Endometrial microvascular endothelial cells (primary cell): ENCODE measurements at regions not wholly inside any gene's neighbourhood (a gene's known extent, or its start where the extent isn't known, plus 50 kb on each side); places are given as distances from the start of the nearest gene placed in this dataset.

Source experiments
- in situ Hi-C: cut with HindIII; loops from 2 replicates; pipeline ENCODE4 v1.10.0; 2017; ENCODE audit warnings: low sequenced_read_pairs, low pct_unique_long_range_greater_than_20kb; ENCODE audit errors: inconsistent ontology term

GRCh38 chr3:181952929-181953328, 241.2 kb downstream of the SOX2 start:
- in situ Hi-C loops, result no loop called here

DNA sequence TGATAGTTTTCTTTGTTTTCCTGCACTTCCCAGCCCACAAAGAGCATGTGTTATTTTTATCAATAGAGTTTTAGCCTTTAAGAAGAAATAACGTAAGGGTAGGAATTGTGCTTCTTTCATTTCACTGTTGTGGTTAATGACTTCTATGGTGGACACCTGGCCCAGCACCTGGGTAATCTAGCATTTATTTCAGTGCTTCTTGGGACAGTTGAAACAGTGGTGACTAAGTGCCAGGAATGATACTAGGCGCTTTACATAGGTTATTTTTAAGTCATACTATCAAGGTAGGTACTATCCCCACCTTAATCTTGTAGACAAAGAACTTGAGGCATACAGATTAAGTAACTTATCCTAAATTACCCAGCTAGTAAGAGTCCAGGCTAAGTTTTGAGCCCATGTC, 243.8 kb downstream of the SOX2 start:
- in situ Hi-C loops, result no loop called here

GRCh38 chr3:181956122-181956521, 244.4 kb downstream of the SOX2 start:
- in situ Hi-C loops, result no loop called here

DNA sequence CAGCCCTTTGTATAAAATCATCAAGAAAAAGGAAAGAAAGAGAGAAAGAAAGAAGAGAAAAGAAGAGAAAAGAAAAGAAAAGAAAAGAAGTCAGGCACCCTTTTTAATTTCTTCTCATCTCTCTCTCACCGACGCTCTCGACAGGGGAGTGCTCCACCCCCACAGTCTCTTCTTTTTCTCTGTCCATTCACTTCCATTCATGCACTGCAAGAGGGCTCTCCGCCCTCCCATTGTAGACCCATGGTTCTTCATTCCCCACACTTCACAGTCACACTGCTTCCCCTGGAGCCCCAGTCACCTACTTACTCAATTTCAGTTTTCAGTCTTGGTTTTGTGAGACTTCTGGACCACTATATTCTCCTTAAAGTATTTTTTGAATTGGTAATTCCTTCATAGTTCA, 254.7 kb downstream of the SOX2 start:
- in situ Hi-C loops, result no loop called here

GRCh38 chr3:181969925-181970324, 258.2 kb downstream of the SOX2 start:
- in situ Hi-C loops, result no loop called here

GRCh38 chr3:181971424-181971823, 259.7 kb downstream of the SOX2 start:
- in situ Hi-C loops, result no loop called here

DNA sequence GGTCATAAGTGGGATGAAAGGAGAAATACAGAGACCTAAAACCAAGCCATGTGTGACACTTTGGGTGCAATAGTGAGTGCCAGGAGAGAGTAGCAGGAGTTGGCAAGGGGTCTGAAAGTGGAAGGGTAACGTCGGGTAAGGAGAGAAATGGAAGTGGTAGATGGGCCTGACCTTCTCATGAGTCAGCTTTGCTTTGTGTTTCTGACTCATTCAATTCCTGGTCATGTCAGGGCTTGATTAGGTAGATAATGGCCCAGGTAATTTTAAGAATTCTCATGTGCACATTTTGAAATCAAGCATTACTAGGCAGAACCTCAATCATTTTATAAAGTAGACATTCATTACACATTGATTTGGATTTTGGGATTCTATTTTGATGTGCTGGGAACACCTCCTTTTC, 262.5 kb downstream of the SOX2 start:
- in situ Hi-C loops, result no loop called here

- in situ Hi-C loops, result no loop called here
Observed at GRCh38 chr3:181976526-181976925, 264.8 kb downstream of the SOX2 start.

- in situ Hi-C loops, result no loop called here
Observed at GRCh38 chr3:181985386-181985785, 273.7 kb downstream of the SOX2 start.

- in situ Hi-C loops, result no loop called here
Observed at GRCh38 chr3:181987736-181988135, 276.0 kb downstream of the SOX2 start.

- in situ Hi-C loops, result no loop called here
Observed at GRCh38 chr3:181998828-181999227, 287.1 kb downstream of the SOX2 start.

DNA sequence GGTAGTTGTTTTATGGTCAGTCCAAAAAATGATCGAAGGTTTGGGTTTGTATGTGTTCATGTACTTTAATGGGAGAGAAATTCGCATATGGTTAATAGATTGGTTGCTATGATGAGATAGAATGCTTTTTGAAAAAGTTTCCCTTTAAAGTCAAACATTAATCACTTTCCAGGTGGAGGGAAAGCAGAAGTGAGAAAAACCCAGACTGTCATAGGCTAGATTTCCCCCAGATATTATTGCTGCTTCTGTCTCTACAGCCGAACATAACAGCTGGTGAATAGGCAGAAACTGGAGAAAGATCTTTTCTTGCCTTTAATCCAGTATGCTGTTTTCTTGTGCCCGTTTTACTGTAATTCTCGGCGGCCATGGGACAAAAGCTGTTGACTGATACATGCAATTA, 287.6 kb downstream of the SOX2 start:
- in situ Hi-C loops, result no loop called here

DNA sequence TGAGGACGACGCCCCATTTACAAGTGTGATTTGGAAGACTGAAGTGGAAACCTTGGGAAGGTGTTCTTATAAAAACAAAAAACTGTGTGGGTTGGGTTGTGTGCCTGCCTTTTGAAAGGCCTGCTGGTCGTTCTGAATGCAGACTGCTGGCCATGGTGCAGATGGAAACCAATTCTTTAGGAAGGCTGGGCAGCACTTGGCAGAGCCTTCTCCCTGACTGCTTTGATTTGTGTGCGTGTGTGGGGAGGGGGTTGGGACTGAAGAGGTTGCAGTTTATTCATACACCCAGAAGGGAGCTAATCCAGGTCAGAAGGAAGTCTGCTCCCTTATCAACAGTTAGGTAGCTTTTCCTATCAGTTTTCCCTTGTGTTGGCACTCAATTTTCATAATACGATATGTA, 288.7 kb downstream of the SOX2 start:
- in situ Hi-C loops, result no loop called here

- in situ Hi-C loops, result no loop called here
Observed at GRCh38 chr3:182005219-182005618, 293.5 kb downstream of the SOX2 start.

DNA sequence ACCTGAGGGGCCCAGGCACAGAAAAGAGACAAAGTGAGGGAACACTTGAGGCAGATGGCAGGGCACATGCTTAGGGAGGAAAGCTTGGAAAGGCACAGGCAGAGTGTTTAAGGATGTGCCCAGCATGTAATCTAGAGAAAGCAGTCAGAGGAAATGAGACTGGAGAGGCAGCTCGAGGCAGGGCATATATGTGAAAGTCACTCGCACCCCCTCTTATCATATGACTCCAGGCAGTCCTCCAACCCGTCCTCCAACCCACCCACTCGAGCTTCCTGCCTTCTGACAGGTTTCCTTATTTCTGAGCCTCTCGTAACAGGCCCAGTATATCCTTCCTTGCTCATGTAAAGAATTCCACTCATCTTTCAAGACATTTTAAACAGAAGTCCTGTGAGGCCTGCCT, 294.0 kb downstream of the SOX2 start:
- in situ Hi-C loops, result no loop called here

DNA sequence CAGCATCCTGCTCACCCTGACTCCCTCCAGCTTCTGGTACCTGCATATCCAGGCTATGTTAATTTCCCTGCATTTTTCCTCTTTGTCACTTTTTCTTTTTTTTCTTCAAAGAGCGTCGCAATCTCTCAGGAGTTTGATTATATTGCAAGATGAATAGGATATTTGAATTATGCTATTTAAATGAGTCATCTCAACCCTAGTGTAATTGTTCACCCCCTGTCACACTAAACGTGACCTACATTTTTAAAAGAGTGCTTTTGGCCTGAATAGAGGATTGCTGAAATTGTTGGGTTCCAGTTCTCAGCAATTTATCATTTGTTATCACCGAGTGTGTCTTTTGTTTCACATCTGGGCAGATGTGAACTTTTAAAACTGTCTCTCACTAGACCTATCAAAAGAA, 294.7 kb downstream of the SOX2 start:
- in situ Hi-C loops, result no loop called here

GRCh38 chr3:182007441-182007840, 295.7 kb downstream of the SOX2 start:
- in situ Hi-C loops, result no loop called here

- in situ Hi-C loops, result no loop called here
Observed at GRCh38 chr3:182018361-182018760, 306.6 kb downstream of the SOX2 start.

- in situ Hi-C loops, result no loop called here
Observed at GRCh38 chr3:182019926-182020325, 308.2 kb downstream of the SOX2 start.

- in situ Hi-C loops, result no loop called here
Observed at GRCh38 chr3:182023843-182024242, 312.1 kb downstream of the SOX2 start.

DNA sequence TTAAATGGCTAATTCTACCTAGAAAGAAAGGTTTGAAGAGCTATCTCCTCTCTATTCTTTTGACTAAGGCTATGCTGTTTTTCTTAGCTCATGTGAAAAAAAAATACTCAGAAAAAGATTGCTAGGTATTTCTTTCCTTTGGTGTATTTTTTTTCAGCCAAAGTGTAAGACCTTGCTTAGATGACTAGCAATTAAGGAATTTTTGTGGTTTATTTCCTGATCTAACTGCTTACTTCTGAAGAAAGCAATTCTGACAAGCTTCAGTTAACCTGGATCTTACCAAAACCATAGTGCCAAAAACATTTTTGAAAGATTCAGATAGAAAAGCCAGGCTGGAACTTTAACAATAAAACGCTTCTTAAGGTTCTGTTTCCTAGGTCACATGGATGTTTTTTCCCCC, 315.6 kb downstream of the SOX2 start:
- in situ Hi-C loops, result no loop called here

- in situ Hi-C loops, result no loop called here
Observed at GRCh38 chr3:182028081-182028480, 316.4 kb downstream of the SOX2 start.
